GM18861 (cell line): ENCODE measurements at regions not wholly inside any gene's neighbourhood (a gene's known extent, or its start where the extent isn't known, plus 50 kb on each side); places are given as distances from the start of the nearest gene placed in this dataset.
"Not testable (repeated sequence)": the region's sequence is repeated elsewhere in the genome, so short reads cannot be mapped to it uniquely, and the experiment has no call there.

Experiments used
- ATAC-seq: cut with Tn5 transposase; IDR thresholded peaks from one replicate; pipeline ENCODE4 v1.9.1; 2021; ENCODE audit not compliant: unreplicated experiment

DNA sequence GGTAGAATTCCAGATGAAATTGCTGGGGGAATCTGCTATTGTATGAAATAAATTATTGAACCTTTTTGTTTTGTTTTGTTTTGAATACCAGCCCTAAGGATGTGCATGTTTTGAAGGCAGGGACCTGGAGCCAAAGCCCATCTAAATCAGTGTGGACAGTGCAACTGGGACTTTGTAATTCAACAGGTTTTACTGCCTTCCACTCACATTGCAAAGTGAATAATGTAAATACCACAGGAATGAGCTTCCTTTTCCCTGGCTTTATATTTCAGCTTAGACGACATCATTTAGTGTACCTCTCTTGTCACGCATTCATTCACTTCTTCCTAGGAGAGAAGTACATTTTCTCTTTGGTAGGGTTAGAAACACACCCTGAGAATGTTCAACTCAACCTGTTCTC, 795.0 kb downstream of the CENPC start:
- no peak for ATAC-seq

DNA sequence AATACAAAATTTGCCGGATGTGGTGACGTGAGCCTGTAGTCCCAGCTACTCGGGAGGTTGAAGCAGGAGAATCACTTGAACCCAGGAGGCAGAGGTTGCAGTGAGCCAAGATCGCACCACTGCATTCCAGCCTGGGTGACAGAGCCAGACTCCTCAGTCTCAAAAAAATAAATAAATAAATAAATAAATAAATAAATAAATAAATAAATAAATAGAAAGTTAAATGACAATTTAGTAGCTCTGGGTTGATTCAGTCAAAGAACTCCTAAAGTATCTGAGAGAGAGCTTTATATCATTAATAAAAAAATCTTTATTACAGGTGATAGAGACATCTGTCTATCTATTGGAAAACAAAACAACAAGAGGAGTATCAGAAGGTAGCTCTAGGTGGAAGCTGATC, 798.4 kb downstream of the CENPC start:
- not testable (repeated sequence) for ATAC-seq

DNA sequence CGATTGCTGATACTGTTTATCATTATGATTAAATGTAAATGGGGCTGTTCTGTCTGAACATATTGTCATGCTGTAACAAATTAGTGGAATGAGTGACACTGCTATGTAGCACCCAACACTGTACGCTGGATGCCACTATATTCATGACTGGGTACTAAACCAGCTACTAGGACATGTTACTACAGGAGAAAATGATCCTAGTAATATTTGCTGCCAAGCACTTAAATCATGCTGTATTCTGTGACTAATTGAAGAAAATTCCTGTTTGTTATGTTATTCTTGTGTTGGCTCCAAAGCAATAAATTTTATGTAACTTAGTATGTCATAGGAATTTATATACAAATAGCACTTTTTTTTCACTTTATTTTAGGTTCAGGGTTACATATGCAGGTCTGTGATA, 804.2 kb downstream of the CENPC start:
- no peak for ATAC-seq

GRCh38 chr4:66736606-66737005, 808.7 kb downstream of the CENPC start:
- no peak for ATAC-seq

DNA sequence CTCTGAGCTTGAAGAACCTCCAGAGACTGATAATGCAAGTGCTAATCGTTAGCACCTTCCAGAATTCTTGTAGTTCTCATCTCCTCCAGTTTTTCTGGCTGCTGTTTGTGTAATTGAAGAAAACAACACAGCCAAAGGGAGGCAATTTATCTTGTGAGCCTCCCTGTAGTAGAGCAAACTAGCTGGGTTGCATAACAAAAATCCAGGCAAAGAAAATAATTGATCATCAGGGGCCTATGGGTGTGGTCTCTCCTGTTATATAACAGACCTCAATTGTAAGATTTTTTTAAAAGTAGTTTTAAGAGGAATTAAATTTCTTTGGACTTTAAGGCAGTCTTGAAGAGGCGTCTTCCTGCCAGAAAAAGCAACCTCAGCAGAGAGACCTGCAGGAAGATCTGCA, 817.0 kb downstream of the CENPC start:
- ATAC-seq: no peak

- not testable (repeated sequence) for ATAC-seq
Measured at GRCh38 chr4:66712301-66712921, 832.9 kb downstream of the CENPC start.

- ATAC-seq: no peak
Measured at GRCh38 chr4:66704243-66704642, 841.1 kb downstream of the CENPC start.

DNA sequence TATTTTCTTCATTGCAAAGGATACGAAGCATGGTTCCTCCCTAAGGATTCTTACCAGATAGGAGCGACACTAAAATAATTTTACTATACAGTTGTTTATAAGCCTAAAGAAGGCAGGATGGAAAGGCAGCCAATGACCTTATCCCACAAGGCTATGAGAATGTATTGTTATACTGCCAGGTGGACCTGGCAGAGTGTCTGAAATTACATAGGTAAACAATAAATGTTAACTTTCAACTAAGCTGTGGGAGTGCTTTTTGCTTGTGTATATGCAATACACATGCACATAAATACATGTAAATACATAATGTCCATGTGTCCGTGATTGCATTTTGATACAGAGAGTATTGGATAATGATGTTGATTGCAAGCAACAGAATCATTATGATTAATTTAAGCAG, 850.6 kb downstream of the CENPC start:
- no peak for ATAC-seq

DNA sequence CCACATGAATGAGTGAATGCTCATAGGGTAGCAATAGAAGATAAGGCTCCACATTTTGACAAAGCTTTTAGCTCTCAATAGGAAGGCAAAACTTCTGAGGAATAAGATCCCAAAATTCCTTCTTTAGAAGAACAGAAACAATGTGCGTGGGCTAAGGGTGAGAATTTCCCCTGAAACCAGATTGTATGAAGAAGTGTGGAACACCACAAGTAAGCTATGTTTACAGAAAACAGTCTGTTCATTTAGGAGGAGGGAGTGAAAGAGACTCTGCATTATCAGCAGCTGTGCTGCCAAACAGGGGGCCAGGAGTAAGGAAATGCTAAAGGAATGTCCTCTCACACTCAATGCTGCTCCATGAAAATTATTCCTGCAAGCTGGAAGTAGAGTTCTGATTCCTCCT, 851.6 kb downstream of the CENPC start:
- no peak for ATAC-seq

GRCh38 chr4:66691101-66691500, 854.2 kb downstream of the CENPC start:
- ATAC-seq: no peak

GRCh38 chr4:66688674-66689073, 856.6 kb downstream of the CENPC start:
- ATAC-seq: no peak

GRCh38 chr4:66687459-66687858, 857.8 kb downstream of the CENPC start:
- no peak for ATAC-seq

DNA sequence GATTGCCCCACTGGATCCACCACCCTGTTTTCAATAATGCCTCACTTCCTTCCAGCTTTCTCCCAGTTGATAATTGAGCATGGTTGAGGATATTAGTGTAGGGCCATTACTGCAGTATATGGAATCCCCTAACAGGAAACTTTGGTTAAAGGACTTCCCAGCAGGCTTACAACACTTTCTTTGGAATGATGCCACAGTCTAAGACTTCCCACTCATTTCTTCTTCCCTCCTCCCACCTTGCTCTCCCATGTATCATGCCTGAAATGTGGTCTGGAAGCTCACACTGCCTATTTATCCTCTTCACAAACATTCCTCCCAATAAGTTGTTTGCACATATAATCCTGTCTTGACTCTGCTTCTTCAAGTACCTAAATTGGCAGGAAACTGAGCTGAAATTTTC, 863.3 kb downstream of the CENPC start:
- ATAC-seq: no peak

DNA sequence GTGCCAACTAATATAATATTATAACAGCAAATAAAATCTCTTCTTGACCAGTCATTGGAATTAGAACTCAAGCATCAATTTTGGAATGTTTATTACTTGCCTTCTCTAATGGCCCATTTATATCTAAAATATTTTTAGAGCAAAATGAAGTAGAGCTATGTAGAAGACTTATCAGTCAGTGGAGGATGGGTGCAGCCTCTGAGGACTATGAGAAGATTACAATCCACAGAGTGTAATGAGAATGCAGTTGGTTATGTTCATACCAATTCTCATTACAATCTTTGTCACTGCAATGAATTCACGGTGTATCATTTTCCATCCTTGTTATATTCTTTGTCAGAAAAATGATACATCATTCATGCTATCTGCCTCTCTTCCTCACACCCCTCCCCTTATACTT, 878.1 kb downstream of the CENPC start:
- ATAC-seq: no peak

DNA sequence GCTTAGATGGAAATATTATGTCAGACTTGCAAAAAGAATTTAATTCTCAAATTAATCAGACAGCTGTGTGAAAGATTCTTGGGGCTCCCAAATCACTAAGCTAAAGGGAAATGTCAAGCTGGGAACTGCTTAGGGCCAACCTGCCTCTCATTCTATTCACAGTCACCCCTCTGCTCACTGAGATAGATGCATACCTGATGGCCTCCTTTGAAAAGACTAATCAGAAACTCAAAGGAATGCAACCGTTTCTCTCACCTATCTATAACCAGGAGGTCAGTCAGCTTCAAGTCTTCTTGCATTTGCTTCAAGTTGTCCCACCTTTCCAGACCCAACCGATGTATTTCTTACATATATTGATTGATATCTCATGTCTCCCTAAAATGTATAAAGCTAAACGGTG, 882.7 kb downstream of the CENPC start:
- no peak for ATAC-seq

GRCh38 chr4:66658809-66659208, 886.5 kb downstream of the CENPC start:
- ATAC-seq: no peak

- no peak for ATAC-seq
Measured at GRCh38 chr4:66655505-66655904, 889.8 kb downstream of the CENPC start.

DNA sequence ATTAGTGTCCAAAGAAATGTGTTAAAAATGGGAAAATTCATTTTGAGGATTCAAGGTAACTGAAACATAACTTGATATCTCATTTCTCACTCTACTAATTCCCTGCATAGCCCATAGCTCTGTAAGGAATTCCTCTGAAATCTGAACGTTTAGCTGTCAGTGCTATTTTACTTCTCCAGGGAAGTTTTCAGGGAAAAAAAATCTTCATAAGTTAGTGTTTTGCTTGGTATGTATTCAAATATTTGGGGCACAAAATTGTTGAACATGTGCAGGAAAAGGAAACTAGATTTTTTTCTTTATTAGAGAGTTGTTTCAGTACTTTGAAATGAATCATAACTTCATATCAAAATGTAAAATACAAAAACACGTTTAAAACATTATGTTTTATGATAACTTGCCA, 891.4 kb downstream of the CENPC start:
- no peak for ATAC-seq

DNA sequence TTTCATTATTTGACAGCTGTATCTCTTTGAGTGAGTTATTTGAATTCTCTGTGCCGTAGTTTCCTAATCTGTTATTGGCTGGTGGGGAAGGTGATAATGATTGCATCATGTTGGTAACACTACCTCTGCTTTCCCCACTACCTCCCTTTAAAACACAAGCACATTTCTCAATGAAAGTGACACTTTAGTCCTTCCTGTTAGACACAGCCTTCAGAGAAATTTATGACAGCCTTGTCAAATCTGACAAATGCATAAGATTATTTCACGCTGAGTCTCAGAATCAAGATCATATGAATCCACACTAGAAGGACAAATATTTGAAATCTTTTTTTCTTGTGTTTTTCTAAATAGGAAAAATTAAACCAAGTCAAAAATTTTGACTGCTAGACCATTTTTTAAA, 896.1 kb downstream of the CENPC start:
- no peak for ATAC-seq

GRCh38 chr4:66647926-66648325, 897.4 kb downstream of the CENPC start:
- no peak for ATAC-seq

DNA sequence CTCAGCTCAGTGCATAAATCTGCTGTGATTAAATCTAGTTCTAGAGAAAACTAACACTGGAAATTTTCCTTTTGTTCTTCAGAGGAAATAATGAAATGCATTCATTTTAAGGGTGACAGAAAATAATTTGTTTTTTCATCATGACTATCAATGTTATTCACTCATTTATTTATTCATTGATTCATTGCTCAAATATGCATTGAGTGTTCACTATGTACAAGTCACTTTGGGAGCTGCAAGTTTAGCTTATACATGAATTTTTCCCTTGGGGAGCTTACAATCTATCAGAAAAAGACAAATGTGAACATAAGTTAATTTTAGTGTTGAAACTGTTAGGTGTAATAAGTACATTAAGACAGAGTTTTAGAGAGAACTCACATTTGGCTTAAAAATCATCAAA, 897.8 kb downstream of the CENPC start:
- no peak for ATAC-seq

GRCh38 chr4:66640233-66640990, 904.9 kb downstream of the CENPC start:
- no peak for ATAC-seq

DNA sequence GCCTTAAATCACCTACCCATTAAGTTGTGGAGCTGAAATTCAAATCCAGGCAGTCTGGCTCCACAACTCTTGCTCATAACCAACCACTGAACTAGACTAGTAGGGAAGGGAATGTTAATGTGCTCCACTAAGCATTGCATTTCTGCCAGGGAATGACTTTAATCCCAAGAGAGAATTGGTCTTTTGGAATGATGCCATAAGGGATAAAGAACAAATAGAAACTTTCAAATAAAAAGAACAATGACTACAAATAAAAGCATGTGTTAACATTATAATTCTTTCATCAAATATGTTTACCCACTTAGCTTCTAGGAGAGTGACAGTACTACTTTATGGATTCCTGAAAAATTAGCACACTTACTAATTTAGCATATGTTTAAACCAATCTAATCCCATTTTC, 905.9 kb downstream of the CENPC start:
- no peak for ATAC-seq
